ENCODE measurements at regions not wholly inside any gene's neighbourhood (a gene's known extent, or its start where the extent isn't known, plus 50 kb on each side); places are given as distances from the start of the nearest gene placed in this dataset.

DNA sequence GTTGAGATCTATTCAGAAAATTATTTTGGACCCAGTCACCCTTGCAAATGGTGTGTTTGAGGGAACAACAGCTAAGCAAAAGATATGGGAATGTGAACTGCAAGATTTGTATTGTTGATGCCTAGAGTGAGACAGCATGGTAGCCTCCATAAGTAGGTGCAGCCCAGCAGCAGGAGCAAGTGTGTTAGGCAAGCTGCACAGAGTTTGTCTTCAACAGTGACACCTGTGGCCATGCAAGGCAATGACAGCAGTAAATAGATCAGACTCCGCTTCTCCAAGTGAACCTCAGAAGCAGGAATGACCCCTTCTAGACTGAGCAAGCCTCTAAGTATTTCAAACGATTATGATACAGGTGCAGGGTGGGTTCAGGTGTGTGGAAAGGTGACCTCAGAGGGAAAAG is 133.4 kb upstream of the MSX1 start:
- Mint-ChIP-seq H3K4me3 (ENCODE audit: low read depth) (no peak overlapping the region), H3K36me3 (ENCODE audit: low read depth) (no peaks in the 10 kb centered on the region), H3K27ac (no peak overlapping the region), H3K27me3 (ENCODE audit: low read depth) (no peaks in the 10 kb centered on the region), H3K9me3 (peaks cover 39% of the 10 kb centered on the region), H3K4me1 (ENCODE audit: low read depth) (no peaks in the 10 kb centered on the region)
- intact Hi-C loops (cut with micrococcal nuclease), result no loop called here
- no peak for DNase-seq (ENCODE audit: low spot score)

DNA sequence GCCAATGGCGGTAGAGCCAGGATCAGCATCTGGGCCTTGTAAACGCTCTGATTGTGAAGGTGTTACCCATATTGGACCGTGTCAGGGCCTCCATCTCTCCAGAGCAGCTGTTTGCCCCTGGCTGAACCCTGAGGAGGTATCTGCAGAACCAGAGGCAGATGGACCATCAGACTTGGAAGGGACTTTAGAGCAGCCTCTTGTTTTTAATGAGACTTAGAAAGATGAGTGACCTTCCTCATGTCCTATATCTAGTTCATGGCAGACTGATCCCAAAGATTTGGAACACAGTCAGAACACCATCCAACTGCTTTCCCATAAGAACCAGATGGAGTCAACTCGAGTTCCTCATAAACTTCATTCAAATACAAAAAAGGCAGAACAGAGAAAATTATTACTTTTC is 135.1 kb upstream of the MSX1 start:
- Mint-ChIP-seq H3K36me3 (ENCODE audit: low read depth) (no peaks in the 10 kb centered on the region), H3K4me1 (ENCODE audit: low read depth) (no peaks in the 10 kb centered on the region), H3K27me3 (ENCODE audit: low read depth) (no peaks in the 10 kb centered on the region), H3K9me3 (peaks cover 35% of the 10 kb centered on the region), H3K27ac (no peak overlapping the region), H3K4me3 (ENCODE audit: low read depth) (no peak overlapping the region)
- no peak for DNase-seq (ENCODE audit: low spot score)
- intact Hi-C loops (cut with micrococcal nuclease), result no loop called here

DNA sequence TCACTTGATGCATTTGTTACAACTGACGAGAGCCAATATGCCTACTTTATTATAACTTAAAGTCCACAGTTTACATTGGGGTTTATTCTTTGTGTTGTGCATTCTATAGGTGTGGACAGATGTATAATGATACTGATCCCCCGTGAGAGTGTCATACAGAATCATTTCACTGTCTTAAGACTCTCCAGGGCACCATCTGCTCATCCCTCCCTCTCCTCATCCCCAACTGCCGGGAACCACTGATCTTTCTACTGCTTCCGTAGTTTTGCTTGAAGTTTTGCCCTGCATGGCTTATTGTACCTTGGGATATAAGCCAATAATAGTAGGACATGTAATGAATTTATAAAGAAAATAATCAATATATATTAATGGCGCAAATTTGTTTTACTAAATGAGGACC is 137.8 kb upstream of the MSX1 start:
- H3K4me1 Mint-ChIP-seq (ENCODE audit: low read depth), result no peaks in the 10 kb centered on the region
- H3K4me3 Mint-ChIP-seq (ENCODE audit: low read depth), result no peak overlapping the region
- H3K27ac Mint-ChIP-seq, result no peak overlapping the region
- no peaks in the 10 kb centered on the region for H3K27me3 Mint-ChIP-seq (ENCODE audit: low read depth)
- intact Hi-C loops (cut with micrococcal nuclease), result no loop called here
- DNase-seq (ENCODE audit: low spot score), result no peak
- H3K9me3 Mint-ChIP-seq, result peaks cover 30% of the 10 kb centered on the region
- no peaks in the 10 kb centered on the region for H3K36me3 Mint-ChIP-seq (ENCODE audit: low read depth)

DNA sequence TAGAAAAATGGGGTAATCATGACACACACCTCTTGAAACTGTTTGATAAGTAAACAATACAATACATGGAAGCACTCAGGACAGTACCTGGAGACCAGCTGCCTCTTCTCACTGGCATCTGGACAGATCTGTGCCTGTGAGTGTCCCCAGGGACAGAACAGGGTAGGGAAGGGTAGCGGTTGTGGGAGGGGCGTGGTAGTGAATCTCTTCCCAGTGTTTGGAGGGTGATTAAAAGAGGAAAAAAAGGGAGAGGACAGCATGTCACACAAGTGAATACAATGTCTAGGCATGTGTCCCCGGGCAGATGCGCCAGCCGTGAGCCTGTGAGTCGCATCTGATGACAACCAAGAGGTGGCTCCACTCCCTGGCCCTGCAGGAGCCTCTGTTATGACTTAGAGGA is 138.8 kb upstream of the MSX1 start:
- Mint-ChIP-seq H3K27ac (no peak overlapping the region), H3K9me3 (peaks cover 20% of the 10 kb centered on the region), H3K36me3 (ENCODE audit: low read depth) (no peaks in the 10 kb centered on the region), H3K27me3 (ENCODE audit: low read depth) (no peaks in the 10 kb centered on the region), H3K4me3 (ENCODE audit: low read depth) (no peak overlapping the region), H3K4me1 (ENCODE audit: low read depth) (no peaks in the 10 kb centered on the region)
- DNase-seq (ENCODE audit: low spot score), result no peak
- intact Hi-C loops (cut with micrococcal nuclease), result no loop called here

DNA sequence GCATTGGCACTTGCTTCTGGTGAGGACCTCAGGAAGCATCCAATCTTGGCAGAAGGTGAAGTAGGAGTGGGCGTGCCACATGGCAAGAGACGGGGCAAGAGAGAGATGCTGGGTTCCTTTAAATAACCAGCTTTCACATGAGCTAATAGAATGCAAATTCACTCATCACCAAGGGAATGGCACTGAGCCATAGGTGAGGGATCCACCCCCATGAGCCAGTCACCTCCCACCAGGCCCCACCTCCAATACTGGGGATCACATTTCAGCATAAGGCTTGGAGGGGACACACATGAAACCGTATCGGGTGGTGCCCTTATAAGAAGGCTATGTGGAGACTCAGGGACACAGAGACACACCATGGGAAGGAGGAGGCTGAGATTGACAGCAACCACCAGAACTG is 140.0 kb upstream of the MSX1 start:
- H3K4me3 Mint-ChIP-seq (ENCODE audit: low read depth), result no peak overlapping the region
- DNase-seq (ENCODE audit: low spot score), result no peak
- H3K9me3 Mint-ChIP-seq, result peaks cover 11% of the 10 kb centered on the region
- H3K27ac Mint-ChIP-seq, result no peak overlapping the region
- H3K4me1 Mint-ChIP-seq (ENCODE audit: low read depth), result no peaks in the 10 kb centered on the region
- no peaks in the 10 kb centered on the region for H3K27me3 Mint-ChIP-seq (ENCODE audit: low read depth)
- no peaks in the 10 kb centered on the region for H3K36me3 Mint-ChIP-seq (ENCODE audit: low read depth)
- intact Hi-C loops (cut with micrococcal nuclease), result no loop called here

DNA sequence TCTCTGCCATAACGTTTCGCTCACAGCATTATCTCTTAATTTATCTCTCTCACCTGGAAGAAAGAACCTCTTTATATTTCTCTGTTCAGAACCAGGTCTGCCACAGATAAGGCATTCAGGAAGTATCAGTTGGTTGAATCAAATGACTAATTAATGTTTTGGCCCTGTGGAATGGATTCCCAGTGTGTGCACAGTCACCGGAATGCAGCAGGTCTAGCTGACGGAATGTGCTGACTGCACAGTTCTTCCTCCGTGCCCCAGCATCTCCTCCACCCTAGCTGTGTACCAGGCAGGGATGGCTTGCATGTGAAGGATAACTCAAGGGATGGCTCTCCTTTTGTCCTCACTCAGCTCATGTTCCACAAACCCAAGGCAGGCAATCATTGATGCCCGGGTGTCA is 141.8 kb upstream of the MSX1 start:
- Mint-ChIP-seq H3K36me3 (ENCODE audit: low read depth) (no peaks in the 10 kb centered on the region), H3K27ac (no peak overlapping the region), H3K4me3 (ENCODE audit: low read depth) (no peak overlapping the region), H3K4me1 (ENCODE audit: low read depth) (no peaks in the 10 kb centered on the region), H3K9me3 (no peaks in the 10 kb centered on the region), H3K27me3 (ENCODE audit: low read depth) (no peaks in the 10 kb centered on the region)
- no peak for DNase-seq (ENCODE audit: low spot score)
- intact Hi-C loops (cut with micrococcal nuclease), result no loop called here

DNA sequence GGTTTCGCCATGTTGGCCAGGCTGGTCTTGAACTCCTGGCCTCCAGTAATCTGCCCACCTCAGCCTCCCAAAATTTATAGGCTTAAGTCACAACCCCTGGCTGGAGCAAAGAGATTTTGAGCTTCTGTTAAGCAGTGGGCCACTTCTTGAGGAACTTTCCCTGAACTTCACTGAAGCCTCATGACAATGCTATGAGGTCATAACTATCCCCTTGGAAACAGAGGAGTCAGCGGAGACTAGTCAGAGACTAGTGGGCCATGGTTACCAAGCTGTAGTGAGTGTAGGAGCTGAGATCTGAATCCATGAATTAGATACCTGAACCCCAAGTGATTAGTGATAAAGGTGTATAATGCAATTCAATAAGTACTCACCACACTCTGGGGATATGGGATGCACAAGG is 145.1 kb upstream of the MSX1 start:
- Mint-ChIP-seq H3K27ac (no peak overlapping the region), H3K4me1 (ENCODE audit: low read depth) (no peaks in the 10 kb centered on the region), H3K27me3 (ENCODE audit: low read depth) (no peaks in the 10 kb centered on the region), H3K9me3 (no peaks in the 10 kb centered on the region), H3K36me3 (ENCODE audit: low read depth) (no peaks in the 10 kb centered on the region), H3K4me3 (ENCODE audit: low read depth) (no peak overlapping the region)
- DNase-seq (ENCODE audit: low spot score), result no peak
- intact Hi-C loops (cut with micrococcal nuclease), result no loop called here

DNA sequence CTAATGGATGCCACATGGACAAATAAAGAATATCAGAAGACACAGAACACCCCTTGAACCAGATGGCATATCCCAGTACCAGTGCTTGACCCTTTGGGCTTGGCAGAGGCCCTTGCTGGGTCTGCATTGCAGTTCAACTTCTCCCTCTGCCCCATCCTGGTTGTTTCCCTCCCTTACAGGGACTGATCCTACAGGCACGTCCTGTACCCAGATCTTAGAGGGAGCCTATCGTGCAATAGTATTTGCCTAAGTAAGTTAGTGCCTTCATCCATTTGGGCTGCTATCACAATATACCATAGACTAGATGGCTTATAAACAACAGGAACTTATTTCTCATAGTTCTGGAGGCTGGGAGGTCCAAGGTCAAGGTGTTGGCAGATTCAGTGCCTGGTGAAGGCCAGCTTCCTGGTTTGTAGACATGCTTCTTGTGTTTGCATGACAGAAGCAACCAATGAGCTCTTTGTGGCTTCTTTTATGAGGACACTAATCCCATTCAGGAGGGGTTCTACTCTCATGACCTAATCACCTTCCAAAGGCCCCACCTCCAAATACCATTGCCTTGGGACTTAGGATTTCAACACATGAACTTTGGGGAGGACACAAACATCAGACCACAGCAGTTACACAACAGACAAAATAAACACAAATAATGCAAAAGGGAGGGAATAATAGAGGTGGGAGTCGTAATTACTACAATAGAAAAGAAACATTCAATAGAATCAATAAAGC is 146.5 kb upstream of the MSX1 start:
- no peaks in the 10 kb centered on the region for H3K27me3 Mint-ChIP-seq (ENCODE audit: low read depth)

DNA sequence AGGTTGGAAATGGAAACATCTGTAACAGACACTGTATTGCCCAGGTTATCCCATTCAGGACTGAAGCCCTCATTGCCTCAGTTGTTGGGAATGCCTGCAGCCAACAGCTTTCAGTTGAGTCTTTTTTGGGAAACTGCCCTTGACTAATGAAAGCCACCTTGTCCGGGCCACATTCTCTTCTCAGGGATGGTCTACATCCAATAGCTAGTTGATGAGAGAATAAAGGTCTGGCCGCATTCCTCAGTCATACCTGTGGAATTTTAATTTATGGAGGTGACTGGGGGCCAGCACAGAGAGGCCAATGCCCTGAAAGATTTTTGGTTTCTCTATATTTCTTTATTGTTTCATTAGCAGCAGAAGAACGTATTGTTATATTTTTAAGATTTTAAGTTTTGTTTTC is 147.6 kb upstream of the MSX1 start:
- H3K4me3 Mint-ChIP-seq (ENCODE audit: low read depth), result no peak overlapping the region
- H3K9me3 Mint-ChIP-seq, result no peaks in the 10 kb centered on the region
- H3K27me3 Mint-ChIP-seq (ENCODE audit: low read depth), result no peaks in the 10 kb centered on the region

More for the DNA sequence above, 146.5 kb upstream of the MSX1 start:
- no peak overlapping the region for H3K4me3 Mint-ChIP-seq (ENCODE audit: low read depth)
- H3K27ac Mint-ChIP-seq, result no peak overlapping the region
- intact Hi-C loops (cut with micrococcal nuclease), result no loop called here
- H3K36me3 Mint-ChIP-seq (ENCODE audit: low read depth), result no peaks in the 10 kb centered on the region
- H3K4me1 Mint-ChIP-seq (ENCODE audit: low read depth), result no peaks in the 10 kb centered on the region
- DNase-seq (ENCODE audit: low spot score), result no peak
- no peaks in the 10 kb centered on the region for H3K9me3 Mint-ChIP-seq

DNA sequence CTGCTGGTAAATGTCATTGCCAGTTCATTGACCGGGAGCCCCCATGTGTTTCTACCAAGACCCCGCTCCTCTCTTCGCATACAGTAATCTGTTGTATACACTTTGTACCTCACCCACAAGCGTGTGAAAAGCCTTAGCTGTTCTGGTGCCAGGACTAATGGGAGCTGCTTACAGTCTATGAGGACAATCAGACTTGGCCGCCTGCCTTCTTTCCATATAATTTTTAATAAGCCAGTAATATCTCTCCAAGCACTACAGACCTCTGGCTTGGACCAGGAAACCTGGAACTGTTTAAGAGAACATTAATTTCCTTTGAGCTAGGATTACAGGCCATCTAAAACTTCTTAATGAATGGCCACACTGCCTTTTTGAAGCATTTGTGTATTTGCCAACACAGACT is 149.7 kb upstream of the MSX1 start:
- Mint-ChIP-seq H3K36me3 (ENCODE audit: low read depth) (no peaks in the 10 kb centered on the region), H3K27ac (no peak overlapping the region), H3K9me3 (no peaks in the 10 kb centered on the region), H3K4me3 (ENCODE audit: low read depth) (no peak overlapping the region), H3K27me3 (ENCODE audit: low read depth) (no peaks in the 10 kb centered on the region), H3K4me1 (ENCODE audit: low read depth) (no peaks in the 10 kb centered on the region)
- DNase-seq (ENCODE audit: low spot score), result no peak
- intact Hi-C loops (cut with micrococcal nuclease), result no loop called here

More for the DNA sequence above, 147.6 kb upstream of the MSX1 start:
- intact Hi-C loops (cut with micrococcal nuclease), result no loop called here
- DNase-seq (ENCODE audit: low spot score), result no peak
- H3K36me3 Mint-ChIP-seq (ENCODE audit: low read depth), result no peaks in the 10 kb centered on the region
- H3K27ac Mint-ChIP-seq, result no peak overlapping the region
- H3K4me1 Mint-ChIP-seq (ENCODE audit: low read depth), result no peaks in the 10 kb centered on the region

DNA sequence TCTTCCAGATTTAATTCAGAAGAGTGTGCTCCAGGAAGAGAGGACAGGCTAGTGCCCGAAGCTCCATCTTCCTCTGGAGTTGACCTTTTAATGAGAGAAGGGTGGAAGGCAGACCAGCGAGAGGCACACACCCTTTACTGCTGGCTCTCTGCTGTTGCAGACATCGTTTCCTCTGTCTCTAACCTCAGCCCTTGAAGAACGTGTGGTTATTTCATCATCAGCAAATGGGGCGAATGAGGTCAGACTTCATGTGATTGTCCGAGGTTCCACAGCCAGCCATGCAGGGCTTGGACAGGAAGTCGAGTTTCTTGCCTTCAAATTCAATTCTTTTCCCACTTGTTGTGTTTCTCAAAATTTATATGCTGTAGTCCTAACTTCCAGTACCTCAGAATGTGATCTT is 155.2 kb upstream of the MSX1 start:
- Mint-ChIP-seq H3K27me3 (ENCODE audit: low read depth) (no peaks in the 10 kb centered on the region), H3K36me3 (ENCODE audit: low read depth) (no peaks in the 10 kb centered on the region), H3K9me3 (no peaks in the 10 kb centered on the region), H3K4me1 (ENCODE audit: low read depth) (no peaks in the 10 kb centered on the region), H3K27ac (no peak overlapping the region), H3K4me3 (ENCODE audit: low read depth) (no peak overlapping the region)
- intact Hi-C loops (cut with micrococcal nuclease), result no loop called here
- no peak for DNase-seq (ENCODE audit: low spot score)

DNA sequence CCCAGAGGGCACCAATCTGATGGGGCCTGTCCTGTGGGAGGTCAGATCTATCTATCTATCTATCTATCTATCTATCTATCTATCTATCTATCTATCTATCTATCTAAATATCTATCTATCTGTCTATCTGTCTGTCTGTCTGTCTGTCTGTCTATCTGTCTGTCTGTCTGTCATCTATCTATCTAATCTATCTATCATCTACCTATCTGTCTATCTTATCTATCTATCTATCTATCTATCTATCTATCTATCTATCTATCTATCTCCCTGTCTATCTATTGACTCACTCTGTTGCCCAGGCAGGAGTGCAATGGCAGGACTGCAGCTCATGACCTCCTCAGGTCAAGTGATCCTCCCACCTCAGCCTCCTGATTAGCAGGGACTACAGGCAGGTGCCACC is 155.7 kb upstream of the STX18 start:
- H3K27ac Mint-ChIP-seq, result no peak overlapping the region
- no peak overlapping the region for H3K4me3 Mint-ChIP-seq (ENCODE audit: low read depth)
- no peaks in the 10 kb centered on the region for H3K27me3 Mint-ChIP-seq (ENCODE audit: low read depth)
- no peaks in the 10 kb centered on the region for H3K36me3 Mint-ChIP-seq (ENCODE audit: low read depth)
- intact Hi-C loops (cut with micrococcal nuclease), result no loop called here
- no peak for DNase-seq (ENCODE audit: low spot score)
- H3K9me3 Mint-ChIP-seq, result no peaks in the 10 kb centered on the region
- H3K4me1 Mint-ChIP-seq (ENCODE audit: low read depth), result no peaks in the 10 kb centered on the region

DNA sequence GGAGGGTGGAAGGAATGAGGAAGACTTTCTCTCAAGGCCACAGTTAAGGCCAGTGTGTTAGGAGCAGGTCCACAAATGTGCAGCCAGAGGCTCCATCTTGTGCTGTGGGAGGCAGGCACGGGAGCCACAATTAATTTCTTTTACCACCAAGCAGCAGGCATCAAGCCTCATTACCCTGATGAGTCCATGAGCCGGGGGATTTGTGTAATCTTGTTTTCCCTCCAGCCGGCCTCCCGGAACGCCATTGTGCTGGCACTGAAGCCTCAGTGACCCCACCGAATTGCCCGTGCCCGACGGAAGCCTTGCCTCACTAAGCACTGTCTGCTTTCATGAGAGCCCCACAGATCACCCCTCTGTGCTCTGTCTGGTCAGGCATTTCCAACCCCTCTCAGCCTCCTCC is 154.7 kb upstream of the STX18 start:
- Mint-ChIP-seq H3K27me3 (ENCODE audit: low read depth) (no peaks in the 10 kb centered on the region), H3K4me1 (ENCODE audit: low read depth) (no peaks in the 10 kb centered on the region), H3K36me3 (ENCODE audit: low read depth) (no peaks in the 10 kb centered on the region), H3K27ac (no peak overlapping the region), H3K4me3 (ENCODE audit: low read depth) (no peak overlapping the region), H3K9me3 (no peaks in the 10 kb centered on the region)
- intact Hi-C loops (cut with micrococcal nuclease), result no loop called here
- no peak for DNase-seq (ENCODE audit: low spot score)

DNA sequence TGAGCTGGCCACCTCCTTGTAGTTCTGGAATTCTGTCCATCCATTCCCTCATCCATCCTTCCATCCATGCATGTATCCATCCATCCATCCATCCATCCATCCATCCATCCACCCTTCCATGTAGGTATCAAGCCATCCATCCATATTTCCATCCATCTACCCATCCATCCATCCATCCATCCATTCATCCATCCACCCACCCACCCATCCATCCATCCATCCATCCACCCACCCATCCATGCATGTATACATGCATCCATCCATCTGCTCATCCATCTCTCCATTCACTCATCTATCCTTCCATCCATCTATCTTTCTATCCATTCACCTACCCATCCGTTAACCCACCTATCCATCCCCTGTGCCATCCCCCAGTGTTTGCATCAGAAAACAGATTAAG is 153.6 kb upstream of the STX18 start:
- Mint-ChIP-seq H3K27me3 (ENCODE audit: low read depth) (no peaks in the 10 kb centered on the region), H3K9me3 (no peaks in the 10 kb centered on the region), H3K27ac (no peak overlapping the region), H3K4me1 (ENCODE audit: low read depth) (no peaks in the 10 kb centered on the region), H3K36me3 (ENCODE audit: low read depth) (no peaks in the 10 kb centered on the region), H3K4me3 (ENCODE audit: low read depth) (no peak overlapping the region)
- intact Hi-C loops (cut with micrococcal nuclease), result no loop called here
- DNase-seq (ENCODE audit: low spot score), result no peak
